Fibroblast of peridontal ligament (primary cell): ENCODE measurements at regions not wholly inside any gene's neighbourhood (a gene's known extent, or its start where the extent isn't known, plus 50 kb on each side); places are given as distances from the start of the nearest gene placed in this dataset.
"Not testable (repeated sequence)": the region's sequence is repeated elsewhere in the genome, so short reads cannot be mapped to it uniquely, and the experiment has no call there.

ENCODE experiments used
- DNase-seq: peaks from one replicate; pipeline ENCODE4 v3.0.0-alpha.2; 2010; ENCODE audit errors: extremely low read depth

DNA sequence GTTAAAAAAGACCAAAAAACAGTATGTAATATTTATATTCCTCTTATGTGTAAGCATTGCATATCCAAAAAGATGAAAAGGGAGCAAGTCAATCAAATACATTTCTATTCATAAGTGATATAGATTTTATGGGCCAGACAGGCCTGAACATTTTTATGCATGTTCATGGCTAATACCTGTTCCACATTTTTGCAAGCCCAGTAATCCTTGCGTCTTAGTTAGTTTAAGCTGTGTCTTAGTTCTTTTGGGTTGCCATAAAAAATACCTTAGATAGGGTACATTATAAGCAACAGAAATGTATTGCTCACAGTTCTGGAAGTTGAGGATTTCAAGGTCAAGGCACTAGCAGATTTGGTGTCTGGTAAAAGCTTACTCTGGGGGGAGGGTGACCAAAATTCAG is 342.1 kb downstream of the TAF11L14 start:
- no peak for DNase-seq

- no peak for DNase-seq
Measured at GRCh38 chr5:17978954-17979353, 344.7 kb downstream of the TAF11L14 start.

GRCh38 chr5:17982626-17983025 is 348.4 kb downstream of the TAF11L14 start:
- not testable (repeated sequence) for DNase-seq

- DNase-seq = no peak
Measured at GRCh38 chr5:17989036-17989435, 354.8 kb downstream of the TAF11L14 start.

- no peak for DNase-seq
Measured at GRCh38 chr5:17989567-17990563, 355.6 kb downstream of the TAF11L14 start.

DNA sequence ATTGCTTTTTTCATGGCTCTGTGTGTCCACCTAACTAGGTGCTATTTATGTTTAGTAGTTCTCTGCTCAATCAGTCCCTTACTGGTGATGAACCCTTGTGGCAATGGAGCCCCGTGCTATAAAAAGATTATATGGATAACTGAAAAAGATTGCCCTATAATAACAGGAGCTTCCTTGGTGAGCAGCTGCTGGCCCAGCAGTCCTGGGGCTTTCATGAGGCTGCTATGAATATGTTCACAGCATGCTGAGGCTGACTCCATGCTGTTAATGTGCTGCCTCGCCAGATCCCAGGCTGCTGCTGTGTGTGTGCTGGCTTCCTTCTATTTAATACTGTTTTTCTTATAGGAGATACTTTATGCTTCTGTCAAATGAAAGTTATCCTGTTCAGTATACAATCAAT is 357.5 kb downstream of the TAF11L14 start:
- DNase-seq = no peak

- no peak for DNase-seq
Measured at GRCh38 chr5:17992291-17992690, 358.0 kb downstream of the TAF11L14 start.

GRCh38 chr5:17995997-17996396 is 361.7 kb downstream of the TAF11L14 start:
- no peak for DNase-seq

DNA sequence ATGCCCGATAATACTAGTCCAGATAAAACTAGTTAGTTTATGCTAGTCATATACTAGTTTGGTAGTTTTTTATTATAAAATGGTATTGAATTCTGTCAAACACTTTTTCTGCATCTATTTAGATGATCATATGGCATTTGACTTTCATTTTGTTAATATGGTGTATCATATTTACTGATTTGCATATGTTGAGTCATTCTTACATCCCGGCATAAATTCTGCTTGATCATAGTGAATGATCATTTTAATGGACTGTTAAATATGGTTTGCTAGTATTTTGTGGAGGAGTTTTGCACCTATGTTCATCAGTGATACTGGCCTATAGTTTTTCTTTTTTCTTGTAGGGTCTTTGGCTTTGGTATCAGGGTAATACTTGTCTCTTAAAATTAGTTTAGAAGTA is 365.6 kb downstream of the TAF11L14 start:
- DNase-seq = no peak

DNA sequence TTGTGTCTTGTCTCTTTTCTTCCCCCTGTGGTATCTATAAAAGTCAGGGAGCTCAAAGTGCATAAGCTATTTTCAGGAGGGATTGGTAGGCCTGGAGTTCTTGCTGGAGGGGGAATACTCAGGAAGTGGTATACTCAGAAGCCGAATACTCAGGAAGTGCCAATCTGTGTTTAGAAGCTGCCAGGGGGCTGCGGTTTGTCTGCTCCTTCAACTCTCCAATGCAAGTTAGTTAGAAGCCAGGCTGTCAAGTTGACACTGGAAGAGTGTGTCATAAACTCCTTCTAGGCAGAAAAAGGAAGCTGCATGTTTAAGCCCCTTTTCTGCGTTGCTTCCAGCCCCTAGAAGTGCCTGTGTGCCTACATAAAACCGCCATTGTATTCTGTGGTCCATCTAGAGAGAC is 366.5 kb downstream of the TAF11L14 start:
- DNase-seq = no peak

GRCh38 chr5:18003312-18003711 is 369.1 kb downstream of the TAF11L14 start:
- DNase-seq = no peak

DNA sequence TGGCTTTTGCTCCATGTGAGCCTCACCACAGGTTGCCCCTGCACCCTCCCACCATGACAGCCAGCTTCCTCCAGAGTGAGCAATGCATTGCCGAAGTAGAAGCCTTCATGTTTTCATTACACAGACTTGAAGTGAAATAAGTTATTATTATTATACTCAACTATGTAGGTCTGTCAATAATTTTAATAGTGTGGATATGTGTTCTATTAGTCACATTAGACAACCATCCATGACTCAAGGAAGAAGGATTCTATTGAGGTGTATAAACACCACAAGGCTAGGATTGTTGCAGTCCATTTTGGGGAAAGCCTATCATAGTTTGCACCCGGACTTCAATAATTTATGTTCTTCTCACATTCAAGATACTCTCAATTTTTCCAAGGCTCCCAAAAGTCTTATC is 369.5 kb downstream of the TAF11L14 start:
- no peak for DNase-seq

GRCh38 chr5:18006235-18006634 is 372.0 kb downstream of the TAF11L14 start:
- DNase-seq = not testable (repeated sequence)

DNA sequence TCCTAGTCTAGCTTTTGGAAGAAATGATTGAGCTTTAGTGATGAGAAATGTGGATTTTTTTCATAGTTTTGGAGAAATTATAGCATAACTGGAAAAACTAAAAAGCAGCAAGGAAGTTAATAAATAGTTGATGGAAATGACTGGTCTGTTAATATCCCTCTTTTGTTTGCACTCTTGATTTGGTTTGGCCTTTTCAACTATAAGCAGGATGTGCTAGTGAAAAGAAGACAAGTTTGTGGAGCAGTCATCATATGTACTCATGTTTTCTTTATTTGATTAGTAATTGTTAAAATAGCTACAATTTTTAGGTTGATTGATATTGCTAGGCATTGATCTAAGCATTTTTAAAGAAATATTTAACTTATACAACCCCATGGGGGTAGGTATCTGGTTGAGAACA is 374.7 kb downstream of the TAF11L14 start:
- no peak for DNase-seq

DNA sequence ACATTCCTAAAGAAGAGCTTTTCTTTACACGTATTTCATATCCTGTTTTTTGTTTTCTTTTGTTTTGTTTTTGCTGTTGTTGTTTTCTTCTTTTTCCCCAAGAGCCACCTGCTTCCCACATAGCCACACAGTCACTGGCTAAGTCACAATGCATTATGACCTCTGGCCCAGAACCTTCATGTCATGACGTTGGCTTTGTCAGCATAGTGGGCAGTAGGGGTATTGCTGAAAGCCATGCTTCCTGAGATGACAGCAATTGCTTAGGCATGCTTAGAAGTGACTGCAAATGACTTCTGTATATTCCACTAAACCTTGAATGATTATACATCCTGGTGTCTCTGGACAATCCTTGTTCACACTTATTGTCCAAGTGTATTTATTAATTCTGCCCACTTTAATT is 375.8 kb downstream of the TAF11L14 start:
- no peak for DNase-seq

DNA sequence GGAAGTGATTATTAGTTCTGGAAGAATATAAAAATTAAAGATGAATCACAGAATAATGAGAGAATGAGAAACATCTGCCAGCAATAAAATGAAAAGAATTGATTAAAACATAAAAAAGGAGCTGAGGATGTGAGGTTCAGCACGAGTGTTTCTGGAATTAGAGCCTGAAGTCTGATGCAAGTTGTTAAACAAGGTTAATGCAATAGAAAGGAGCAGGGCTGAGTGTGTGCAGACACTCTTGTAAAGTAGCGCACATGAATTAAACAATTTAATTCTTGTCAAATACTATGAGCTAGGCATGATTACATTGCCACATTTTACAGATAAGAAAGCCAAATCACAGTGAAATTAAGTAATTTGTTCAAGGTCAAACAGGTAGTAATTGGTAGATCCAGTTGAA is 384.2 kb downstream of the TAF11L14 start:
- DNase-seq = no peak

- no peak for DNase-seq
Measured at GRCh38 chr5:18023275-18023674, 389.0 kb downstream of the TAF11L14 start.

DNA sequence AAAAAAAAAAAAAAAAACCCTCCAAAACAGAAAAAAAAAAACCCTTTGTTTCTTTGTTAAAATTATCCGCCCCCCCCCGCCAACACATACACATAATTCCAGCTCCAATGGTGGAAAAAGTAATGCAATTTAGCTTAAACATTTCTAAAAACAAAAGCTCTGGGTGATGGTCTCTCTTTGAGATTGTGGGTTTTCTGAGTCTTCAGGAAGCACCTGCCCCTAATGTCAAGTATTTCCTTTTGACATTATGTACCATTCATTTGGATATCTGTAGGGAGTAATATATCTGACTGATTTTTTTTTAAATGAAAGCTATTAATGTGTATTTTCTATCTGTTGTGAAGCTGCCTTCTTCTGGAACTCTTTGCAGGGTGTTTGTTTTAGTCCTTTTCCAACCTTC is 389.7 kb downstream of the TAF11L14 start:
- DNase-seq = no peak

DNA sequence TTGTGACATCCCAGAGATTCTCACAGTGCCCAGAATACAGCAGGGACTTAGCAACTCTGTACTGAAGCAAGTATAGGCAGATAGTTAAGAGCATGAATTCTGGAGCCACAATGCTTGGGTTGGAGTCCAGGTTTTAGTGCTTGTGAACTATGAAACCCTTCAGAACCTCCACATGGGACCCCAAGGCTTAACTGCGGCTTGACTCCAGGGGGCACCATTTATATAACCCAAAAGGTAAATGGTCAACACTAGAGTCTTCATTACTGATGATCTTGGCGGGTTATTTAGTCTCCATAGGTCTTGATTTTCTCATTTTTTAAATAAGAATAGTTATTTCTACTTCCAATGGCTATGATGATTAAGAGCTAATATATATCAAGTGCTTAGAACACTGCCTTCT is 390.3 kb downstream of the TAF11L14 start:
- DNase-seq = no peak

- no peak for DNase-seq
Measured at GRCh38 chr5:18027241-18027867, 393.1 kb downstream of the TAF11L14 start.

- no peak for DNase-seq
Measured at GRCh38 chr5:18028036-18028435, 393.8 kb downstream of the TAF11L14 start.

GRCh38 chr5:18032744-18033143 is 398.5 kb downstream of the TAF11L14 start:
- no peak for DNase-seq

- DNase-seq = no peak
Measured at GRCh38 chr5:18036531-18036930, 402.3 kb downstream of the TAF11L14 start.
